Neuronal stem cell (in vitro differentiated cells): ENCODE measurements at regions not wholly inside any gene's neighbourhood (a gene's known extent, or its start where the extent isn't known, plus 50 kb on each side); places are given as distances from the start of the nearest gene placed in this dataset.

Source experiments
- DNase-seq: peaks from one replicate; pipeline ENCODE4 v3.0.0-alpha.2; 2013; ENCODE audit warnings: low spot score
- H2AFZ ChIP-seq: one replicate; pipeline ENCODE4 v1.6.1; 2013; ENCODE audit warnings: mild to moderate bottlenecking, low read length, inconsistent platforms
- H2AK5ac ChIP-seq: 2 replicates; pipeline ENCODE4 v1.6.1; 2013; ENCODE audit warnings: low read depth, mild to moderate bottlenecking, inconsistent platforms, low read length, moderate library complexity, mixed read lengths
- H2BK120ac ChIP-seq: 2 replicates; pipeline ENCODE4 v1.6.1; 2013; ENCODE audit warnings: low read depth, mild to moderate bottlenecking, inconsistent platforms, low read length, moderate library complexity, mixed read lengths
- H2BK12ac ChIP-seq: one replicate; pipeline ENCODE4 v1.6.1; 2013; ENCODE audit warnings: low read length, inconsistent platforms
- H2BK15ac ChIP-seq: 2 replicates; pipeline ENCODE4 v1.6.1; 2013; ENCODE audit warnings: mild to moderate bottlenecking, low read length, inconsistent platforms, mixed read lengths
- H2BK5ac ChIP-seq: one replicate; pipeline ENCODE4 v1.6.1; 2013; ENCODE audit warnings: inconsistent platforms, mild to moderate bottlenecking, low read length, moderate library complexity
- H3K14ac ChIP-seq: one replicate; pipeline ENCODE4 v1.6.1; 2013; ENCODE audit warnings: low read length, inconsistent platforms
- H3K18ac ChIP-seq: 2 replicates; pipeline ENCODE4 v1.6.1; 2013; ENCODE audit warnings: low read length, inconsistent platforms
- H3K23ac ChIP-seq: 2 replicates; pipeline ENCODE4 v1.6.1; 2013; ENCODE audit warnings: low read depth, mild to moderate bottlenecking, mixed read lengths, low read length, inconsistent platforms; ENCODE audit not compliant: poor library complexity
- H3K27ac ChIP-seq: replicated peaks from 3 replicates; pipeline ENCODE4 v1.5.1; 2013; ENCODE audit warnings: low read length, inconsistent platforms
- H3K27me3 ChIP-seq, 3 experiments: 2 replicates each; pipeline ENCODE4 v1.6.1; 2013; ENCODE audit warnings: low read length in 3 of 3, mild to moderate bottlenecking in 2 of 3, inconsistent platforms in 1 of 3, low read depth in 1 of 3, mixed read lengths in 1 of 3, moderate library complexity in 1 of 3; ENCODE audit not compliant: control insufficient read depth in 3 of 3, insufficient read depth in 3 of 3
- H3K36me3 ChIP-seq, 2 donors: replicated peaks in 1 of 2; 2 replicates each; pipeline ENCODE4 v1.6.1; 2013; ENCODE audit warnings: low read length in 2 of 2; ENCODE audit not compliant: control insufficient read depth in 2 of 2, insufficient read depth in 2 of 2
- H3K4ac ChIP-seq: 2 replicates; pipeline ENCODE4 v1.6.1; 2013; ENCODE audit warnings: inconsistent platforms, mild to moderate bottlenecking, low read length, moderate library complexity
- H3K4me1 ChIP-seq, 2 donors: 1 replicate in 1 of 2; 2 replicates in 1 of 2; pipeline ENCODE4 v1.6.1; 2013; ENCODE audit warnings: low read length in 2 of 2, low read depth in 1 of 2; ENCODE audit not compliant: control insufficient read depth in 2 of 2, insufficient read depth in 1 of 2
- H3K4me2 ChIP-seq: one replicate; pipeline ENCODE4 v1.6.1; 2013; ENCODE audit warnings: mild to moderate bottlenecking, low read length, inconsistent platforms; ENCODE audit not compliant: insufficient read depth, poor library complexity, severe bottlenecking
- H3K4me3 ChIP-seq, 2 donors: 2 replicates each; pipeline ENCODE4 v1.5.1; 2013; ENCODE audit warnings: low read length in 2 of 2, mild to moderate bottlenecking in 2 of 2, inconsistent platforms in 1 of 2, moderate library complexity in 1 of 2
- H3K79me1 ChIP-seq: one replicate; pipeline ENCODE4 v1.6.1; 2013; ENCODE audit warnings: low read depth, mild to moderate bottlenecking, inconsistent platforms, low read length, moderate library complexity
- H3K9ac ChIP-seq: one replicate; pipeline ENCODE4 v1.6.1; 2013; ENCODE audit warnings: mild to moderate bottlenecking, low read depth, low read length, inconsistent platforms; ENCODE audit not compliant: poor library complexity
- H3K9me3 ChIP-seq, 2 donors: replicated peaks in 1 of 2; 2 replicates each; pipeline versions ENCODE3 to v1.6.1; 2013; ENCODE audit warnings: low read length in 2 of 2, mild to moderate bottlenecking in 2 of 2, inconsistent platforms in 1 of 2, low read depth in 1 of 2, mixed read lengths in 1 of 2, moderate library complexity in 1 of 2; ENCODE audit not compliant: control insufficient read depth in 2 of 2, insufficient read depth in 1 of 2
- H4K8ac ChIP-seq: one replicate; pipeline ENCODE4 v1.6.1; 2013; ENCODE audit warnings: low read depth, mild to moderate bottlenecking, inconsistent platforms, low read length, moderate library complexity
- H4K91ac ChIP-seq: one replicate; pipeline ENCODE4 v1.6.1; 2013; ENCODE audit warnings: low read length, low read depth, mild to moderate bottlenecking, inconsistent platforms; ENCODE audit not compliant: poor library complexity
- WGBS, 2 donors: extraction: QIAGEN DNeasy Blood & Tissue Kit; methylation state at CpG; one replicate each; pipeline ENCODE4 v1.1.7; 2013; ENCODE audit warnings: missing lambda C conversion rate in 2 of 2, mixed read lengths in 1 of 2; ENCODE audit not compliant: insufficient read length in 2 of 2, insufficient replicate concordance in 1 of 2; ENCODE audit errors: extremely low coverage in 2 of 2; 5-methylcytosine and 5-hydroxymethylcytosine counted together

- H2BK5ac ChIP-seq = no peak overlapping the region
- no peak overlapping the region for H3K4me2 ChIP-seq
- H4K91ac ChIP-seq = no peak overlapping the region
- H4K8ac ChIP-seq = no peak overlapping the region
- no peak overlapping the region for H3K27ac ChIP-seq
- H2BK12ac ChIP-seq = no peak overlapping the region
- H3K14ac ChIP-seq = no peak overlapping the region
- no CpG with 5 or more reads among the region's 6 CpGs for WGBS, 2 donors
- H3K4me3 ChIP-seq = no peak overlapping the region
- DNase-seq = no peak
- H2AK5ac ChIP-seq = no peak overlapping the region
- H3K18ac ChIP-seq = no peak overlapping the region
- no peak overlapping the region for H2BK15ac ChIP-seq
- H3K27me3 ChIP-seq = no peaks in the 10 kb centered on the region
- H3K9ac ChIP-seq = no peak overlapping the region
- H3K9me3 ChIP-seq = peaks cover 0 to 3% of the 10 kb centered on the region in 2 donors
- no peak overlapping the region for H3K4ac ChIP-seq
- no peaks in the 10 kb centered on the region for H3K36me3 ChIP-seq
- no peak overlapping the region for H2BK120ac ChIP-seq
- H3K79me1 ChIP-seq = no peaks in the 10 kb centered on the region
- no peak overlapping the region for H3K23ac ChIP-seq
- H3K4me1 ChIP-seq = peaks cover 0 to 2% of the 10 kb centered on the region in 2 donors
- H2AFZ ChIP-seq = no peak overlapping the region
Observed at GRCh38 chr2:84177733-84178132, 281.3 kb downstream of the SUCLG1 start.

DNA sequence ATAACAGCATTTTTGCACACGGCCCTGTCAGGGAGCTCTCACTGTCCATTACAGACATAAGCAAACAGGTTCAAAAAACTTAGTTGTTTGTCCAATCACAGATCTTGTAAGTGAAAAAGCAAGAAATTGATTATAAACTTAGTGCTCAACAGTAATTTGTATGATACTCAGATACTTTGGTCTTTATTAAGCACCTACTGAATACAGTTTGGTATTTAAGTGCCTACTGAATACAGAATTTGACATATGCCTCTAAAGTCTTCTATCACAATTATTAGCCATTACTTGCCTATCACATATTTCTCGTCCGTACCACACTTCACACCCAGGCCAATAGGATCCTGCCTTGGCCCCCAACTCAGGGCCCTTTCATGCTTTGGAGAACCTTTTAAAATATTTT, 283.1 kb downstream of the SUCLG1 start:
- Histone ChIP-seq H3K4me2 (no peak overlapping the region), H2BK12ac (no peak overlapping the region)

DNA sequence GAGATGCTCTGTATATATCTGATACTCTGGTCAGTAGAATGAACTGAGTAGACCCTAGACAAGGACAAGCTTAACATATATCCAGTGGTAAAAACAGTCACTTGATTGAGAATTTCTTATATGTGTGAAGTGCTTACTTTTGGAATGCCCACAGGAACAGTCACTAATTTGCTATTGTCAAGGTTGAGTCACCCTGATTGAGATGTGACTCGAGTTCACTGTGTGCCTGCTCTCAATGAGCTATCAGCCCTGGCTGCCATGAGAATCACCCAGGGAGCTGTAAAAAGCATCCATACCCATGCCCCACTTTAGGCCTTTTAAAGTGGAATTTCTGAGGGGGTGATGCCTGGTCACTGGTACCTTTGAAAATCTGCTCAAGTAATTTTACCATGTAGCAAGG, 283.7 kb downstream of the SUCLG1 start:
- H2BK15ac ChIP-seq = no peak overlapping the region
- H2BK120ac ChIP-seq = no peak overlapping the region
- no peak overlapping the region for H3K18ac ChIP-seq
- no peak overlapping the region for H3K4me3 ChIP-seq
- no peak overlapping the region for H3K4me2 ChIP-seq
- no peak overlapping the region for H2BK12ac ChIP-seq
- H4K91ac ChIP-seq = no peak overlapping the region
- H4K8ac ChIP-seq = no peak overlapping the region
- DNase-seq = no peak
- no peak overlapping the region for H3K9ac ChIP-seq
- no peaks in the 10 kb centered on the region for H3K4me1 ChIP-seq
- WGBS, 2 donors = no CpG with 5 or more reads among the region's 1 CpG
- no peaks in the 10 kb centered on the region for H3K36me3 ChIP-seq
- H2AK5ac ChIP-seq = no peak overlapping the region
- H3K27me3 ChIP-seq = no peaks in the 10 kb centered on the region
- H3K4ac ChIP-seq = no peak overlapping the region
- H3K23ac ChIP-seq = no peak overlapping the region
- H2AFZ ChIP-seq = no peak overlapping the region
- H2BK5ac ChIP-seq = no peak overlapping the region
- H3K9me3 ChIP-seq = peaks cover 0 to 3% of the 10 kb centered on the region in 2 donors
- no peaks in the 10 kb centered on the region for H3K79me1 ChIP-seq
- H3K14ac ChIP-seq = no peak overlapping the region
- H3K27ac ChIP-seq = no peak overlapping the region

More for the DNA sequence above, 283.1 kb downstream of the SUCLG1 start:
- peaks cover 0 to 3% of the 10 kb centered on the region in 2 donors for H3K9me3 ChIP-seq
- no peak overlapping the region for H3K4me3 ChIP-seq
- no peak overlapping the region for H3K23ac ChIP-seq
- H3K27me3 ChIP-seq = no peaks in the 10 kb centered on the region
- H3K27ac ChIP-seq = no peak overlapping the region
- H3K36me3 ChIP-seq = no peaks in the 10 kb centered on the region
- no peak overlapping the region for H4K8ac ChIP-seq
- H2BK15ac ChIP-seq = no peak overlapping the region
- peaks cover 0 to 2% of the 10 kb centered on the region in 2 donors for H3K4me1 ChIP-seq
- no peak overlapping the region for H2AFZ ChIP-seq
- H2BK5ac ChIP-seq = no peak overlapping the region
- no peak for DNase-seq
- H4K91ac ChIP-seq = no peak overlapping the region
- H3K14ac ChIP-seq = no peak overlapping the region
- H3K79me1 ChIP-seq = no peaks in the 10 kb centered on the region
- no CpG with 5 or more reads among the region's 3 CpGs for WGBS, 2 donors
- H3K18ac ChIP-seq = no peak overlapping the region
- H2AK5ac ChIP-seq = no peak overlapping the region
- H3K4ac ChIP-seq = no peak overlapping the region
- H3K9ac ChIP-seq = no peak overlapping the region
- no peak overlapping the region for H2BK120ac ChIP-seq

DNA sequence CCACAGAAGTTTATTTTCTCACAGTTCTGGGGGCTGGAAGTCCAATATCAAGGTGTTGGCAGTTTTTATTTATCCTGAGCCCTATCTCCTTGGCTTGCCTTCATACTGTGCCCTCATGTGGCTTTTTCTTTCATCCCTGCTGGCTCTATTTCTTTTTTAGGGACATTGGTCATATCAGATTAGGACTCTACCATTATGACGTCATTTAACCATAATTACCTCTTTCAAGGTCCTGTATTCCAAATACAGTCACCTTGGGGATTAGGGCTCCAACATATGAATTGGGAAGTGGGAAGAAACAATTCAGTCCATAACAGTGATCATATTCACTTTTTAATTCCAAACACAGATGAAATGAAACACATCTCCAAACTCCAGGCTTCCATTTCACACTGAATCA, 286.0 kb downstream of the SUCLG1 start:
- DNase-seq = no peak
- H3K4me2 ChIP-seq = no peak overlapping the region
- H3K9me3 ChIP-seq = peaks cover 0 to 3% of the 10 kb centered on the region in 2 donors
- H3K79me1 ChIP-seq = no peaks in the 10 kb centered on the region
- H3K4ac ChIP-seq = no peak overlapping the region
- no peak overlapping the region for H2BK12ac ChIP-seq
- no peak overlapping the region for H2BK5ac ChIP-seq
- WGBS, 2 donors = no CpG with 5 or more reads among the region's 1 CpG
- no peak overlapping the region for H3K27ac ChIP-seq
- H3K14ac ChIP-seq = no peak overlapping the region
- no peak overlapping the region for H4K91ac ChIP-seq
- H2BK15ac ChIP-seq = no peak overlapping the region
- no peak overlapping the region for H3K18ac ChIP-seq
- H4K8ac ChIP-seq = no peak overlapping the region
- H3K4me1 ChIP-seq = no peaks in the 10 kb centered on the region
- no peak overlapping the region for H3K23ac ChIP-seq
- no peak overlapping the region for H2AFZ ChIP-seq
- no peak overlapping the region for H2BK120ac ChIP-seq
- no peaks in the 10 kb centered on the region for H3K27me3 ChIP-seq
- H3K36me3 ChIP-seq = no peaks in the 10 kb centered on the region
- no peak overlapping the region for H3K9ac ChIP-seq
- no peak overlapping the region for H3K4me3 ChIP-seq
- no peak overlapping the region for H2AK5ac ChIP-seq
